Testis (tissue), 2 donors: ENCODE measurements at regions not wholly inside any gene's neighbourhood (a gene's known extent, or its start where the extent isn't known, plus 50 kb on each side); places are given as distances from the start of the nearest gene placed in this dataset.

Experiments used
- DNase-seq: peaks from one replicate; pipeline ENCODE4 v3.0.0-alpha.2; 2019
- H3K27ac ChIP-seq, 2 donors: fragments of 200-600 bp; sonication (generic); one replicate each; pipeline ENCODE4 v1.5.1; 2019
- H3K27me3 ChIP-seq: fragments of 200-600 bp; sonication (generic); one replicate; pipeline ENCODE4 v1.5.1; 2019
- H3K36me3 ChIP-seq: fragments of 200-600 bp; sonication (generic); one replicate; pipeline ENCODE4 v1.5.1; 2017; ENCODE audit warnings: low read depth; ENCODE audit errors: missing control alignments
- H3K4me1 ChIP-seq: fragments of 200-600 bp; sonication (generic); one replicate; pipeline ENCODE4 v1.5.1; 2019
- H3K4me3 ChIP-seq, 2 donors: fragments of 200-600 bp; sonication (generic); one replicate each; pipeline ENCODE4 v1.5.1; 2017 to 2019
- H3K9me3 ChIP-seq: fragments of 200-600 bp; sonication (generic); one replicate; pipeline ENCODE4 v1.5.1; 2017
- CTCF ChIP-seq, 3 experiments: fragments of 450-650 bp in 2 of 3; fragments of 200-600 bp in 1 of 3; sonication (generic) in 1 of 3; IDR thresholded peaks; one replicate each; pipeline ENCODE4 v1.5.1; 2016 to 2019; ENCODE audit warnings: antibody characterized with exemption in 3 of 3, mild to moderate bottlenecking in 2 of 3, moderate library complexity in 1 of 3
- POLR2A ChIP-seq: fragments of 450-650 bp; IDR thresholded peaks from one replicate; pipeline ENCODE4 v1.6.1; 2017; ENCODE audit warnings: antibody characterized with exemption, mild to moderate bottlenecking, moderate library complexity
- WGBS, 2 donors: methylation state at CpG; one replicate each; pipeline ENCODE4 v1.1.5; 2018; 5-methylcytosine and 5-hydroxymethylcytosine counted together
- intact Hi-C: fragments of 100-400 bp; cut with DNase I; formaldehyde crosslinking; loops from one replicate; pipeline ENCODE4 v1.15.1; 2023; ENCODE audit warnings: low total_unique reads

- Histone ChIP-seq H3K4me3 (no peak overlapping the region), H3K27ac (no peak overlapping the region), H3K9me3 (no peaks in the 10 kb centered on the region), H3K36me3 (no peaks in the 10 kb centered on the region), H3K4me1 (no peaks in the 10 kb centered on the region), H3K27me3 (no peaks in the 10 kb centered on the region)
- TF ChIP-seq CTCF (IDR thresholded peaks at IDR 0.05), result no peak
- DNase-seq, result no peak
- WGBS, 2 donors, result 93% methylated on average over 7 of the region's 7 CpGs
- intact Hi-C loops, result no loop called here
Observed at GRCh38 chr2:160679686-160680085, 186.1 kb upstream of the RBMS1 start.

- DNase-seq, result no peak
- Histone ChIP-seq H3K4me3 (no peak overlapping the region), H3K9me3 (no peaks in the 10 kb centered on the region), H3K27me3 (no peaks in the 10 kb centered on the region), H3K4me1 (no peaks in the 10 kb centered on the region), H3K36me3 (no peaks in the 10 kb centered on the region), H3K27ac (no peak overlapping the region)
- TF ChIP-seq CTCF (IDR thresholded peaks at IDR 0.05) (no peak), POLR2A (no peak)
- intact Hi-C loops, result no loop called here
Observed at GRCh38 chr2:160680294-160680693, 186.7 kb upstream of the RBMS1 start.

GRCh38 chr2:160680974-160681373 lies 187.4 kb upstream of the RBMS1 start:
- TF ChIP-seq POLR2A, result no peak
- Histone ChIP-seq H3K4me1 (no peaks in the 10 kb centered on the region), H3K36me3 (no peaks in the 10 kb centered on the region), H3K4me3 (no peak overlapping the region), H3K27ac (no peak overlapping the region), H3K27me3 (no peaks in the 10 kb centered on the region), H3K9me3 (no peaks in the 10 kb centered on the region)
- no peak for DNase-seq
- 98% methylated on average over 2 of the region's 2 CpGs for WGBS, 2 donors
- intact Hi-C loops, result no loop called here

- 49 to 67% methylated on average over 3 of the region's 3 CpGs for WGBS, 2 donors
Observed at GRCh38 chr2:160683206-160683605, 189.6 kb upstream of the RBMS1 start.

GRCh38 chr2:160687629-160688028 lies 194.0 kb upstream of the RBMS1 start:
- no peaks in the 10 kb centered on the region for H3K9me3 ChIP-seq
- no peak for DNase-seq
- H3K4me1 ChIP-seq, result no peaks in the 10 kb centered on the region
- H3K27ac ChIP-seq, result no peak overlapping the region
- 38 to 58% methylated on average over 7 of the region's 7 CpGs for WGBS, 2 donors
- intact Hi-C loops, result no loop called here
- TF ChIP-seq POLR2A (no peak), CTCF (IDR thresholded peaks at IDR 0.05) (no peak)
- H3K4me3 ChIP-seq, result no peak overlapping the region
- no peaks in the 10 kb centered on the region for H3K36me3 ChIP-seq
- no peaks in the 10 kb centered on the region for H3K27me3 ChIP-seq

More at GRCh38 chr2:160683206-160683605, 189.6 kb upstream of the RBMS1 start:
- no peaks in the 10 kb centered on the region for H3K27me3 ChIP-seq
- H3K4me1 ChIP-seq, result no peaks in the 10 kb centered on the region
- no peak for DNase-seq
- no peak overlapping the region for H3K4me3 ChIP-seq
- no peak overlapping the region for H3K27ac ChIP-seq
- no peaks in the 10 kb centered on the region for H3K36me3 ChIP-seq
- intact Hi-C loops, result no loop called here
- no peaks in the 10 kb centered on the region for H3K9me3 ChIP-seq
- TF ChIP-seq POLR2A, result no peak
- TF ChIP-seq CTCF (IDR thresholded peaks at IDR 0.05), result no peak
